Activated CD8-positive, alpha-beta T cell treated with anti-CD3 and anti-CD28 coated beads for 36 hours (primary cell): ENCODE measurements at regions not wholly inside any gene's neighbourhood (a gene's known extent, or its start where the extent isn't known, plus 50 kb on each side); places are given as distances from the start of the nearest gene placed in this dataset.

Source experiments
- ATAC-seq: fragments of 200-7000 bp; cut with Tn5 transposase; one replicate; pipeline ENCODE4 v1.10.0; 2021; ENCODE audit warnings: mild to moderate bottlenecking, moderate library complexity
- CTCF ChIA-PET: fragments of 350-600 bp; sonication (Branson Sonifier 250); formaldehyde crosslinking; loops from one replicate; lab custom pipeline; 2021; ENCODE audit warnings: antibody characterized with exemption; lab: Charles Lee
- POLR2A ChIA-PET: fragments of 350-600 bp; sonication (Branson Sonifier 250); formaldehyde crosslinking; loops from one replicate; lab custom pipeline; 2021; ENCODE audit warnings: antibody characterized with exemption; lab: Charles Lee
- DNase-seq: peaks from one replicate; pipeline ENCODE4 v3.0.0-alpha.2; 2020
- H3K27ac Mint-ChIP-seq: one replicate; pipeline ENCODE4 v1.8.0; 2021; ENCODE audit warnings: mild to moderate bottlenecking, mixed read lengths
- H3K27me3 Mint-ChIP-seq: one replicate; pipeline ENCODE4 v1.8.0; 2021; ENCODE audit warnings: mixed read lengths
- H3K36me3 Mint-ChIP-seq: one replicate; pipeline ENCODE4 v1.8.0; 2021; ENCODE audit warnings: low read depth, mixed read lengths
- H3K4me1 Mint-ChIP-seq: one replicate; pipeline ENCODE4 v1.8.0; 2021; ENCODE audit warnings: low read depth, mixed read lengths
- H3K4me3 Mint-ChIP-seq: one replicate; pipeline ENCODE4 v1.8.0; 2021; ENCODE audit warnings: mild to moderate bottlenecking, moderate library complexity, mixed read lengths
- H3K9me3 Mint-ChIP-seq: one replicate; pipeline ENCODE4 v1.8.0; 2021; ENCODE audit warnings: mixed read lengths
- intact Hi-C: fragments of 100-400 bp; cut with micrococcal nuclease; formaldehyde crosslinking; loops from one replicate; pipeline ENCODE4 v1.10.0; 2022
- TF ChIP-seq, protein P1 (sequence below): fragments of 200-600 bp; IDR thresholded peaks from one replicate; pipeline ENCODE4 v1.8.0; 2022; ENCODE audit warnings: antibody characterized with exemption, mild to moderate bottlenecking

- ChIA-PET POLR2A (no interaction called here), CTCF (no interaction called here)
- ATAC-seq (no peak), DNase-seq (no peak)
- TF ChIP-seq, protein P1, sequence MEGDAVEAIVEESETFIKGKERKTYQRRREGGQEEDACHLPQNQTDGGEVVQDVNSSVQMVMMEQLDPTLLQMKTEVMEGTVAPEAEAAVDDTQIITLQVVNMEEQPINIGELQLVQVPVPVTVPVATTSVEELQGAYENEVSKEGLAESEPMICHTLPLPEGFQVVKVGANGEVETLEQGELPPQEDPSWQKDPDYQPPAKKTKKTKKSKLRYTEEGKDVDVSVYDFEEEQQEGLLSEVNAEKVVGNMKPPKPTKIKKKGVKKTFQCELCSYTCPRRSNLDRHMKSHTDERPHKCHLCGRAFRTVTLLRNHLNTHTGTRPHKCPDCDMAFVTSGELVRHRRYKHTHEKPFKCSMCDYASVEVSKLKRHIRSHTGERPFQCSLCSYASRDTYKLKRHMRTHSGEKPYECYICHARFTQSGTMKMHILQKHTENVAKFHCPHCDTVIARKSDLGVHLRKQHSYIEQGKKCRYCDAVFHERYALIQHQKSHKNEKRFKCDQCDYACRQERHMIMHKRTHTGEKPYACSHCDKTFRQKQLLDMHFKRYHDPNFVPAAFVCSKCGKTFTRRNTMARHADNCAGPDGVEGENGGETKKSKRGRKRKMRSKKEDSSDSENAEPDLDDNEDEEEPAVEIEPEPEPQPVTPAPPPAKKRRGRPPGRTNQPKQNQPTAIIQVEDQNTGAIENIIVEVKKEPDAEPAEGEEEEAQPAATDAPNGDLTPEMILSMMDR, result no peak
- H3K27me3 Mint-ChIP-seq, result no peaks in the 10 kb centered on the region
- H3K9me3 Mint-ChIP-seq, result peaks cover 12% of the 10 kb centered on the region
- intact Hi-C loops, result no loop called here
- H3K4me3 Mint-ChIP-seq, result no peak overlapping the region
- H3K27ac Mint-ChIP-seq, result no peak overlapping the region
- H3K36me3 Mint-ChIP-seq, result no peaks in the 10 kb centered on the region
- no peaks in the 10 kb centered on the region for H3K4me1 Mint-ChIP-seq
These were observed 496.0 kb downstream of the CDH8 start for GRCh38 chr16:61540216-61540615.

GRCh38 chr16:61530697-61531096 is 505.5 kb downstream of the CDH8 start:
- no peaks in the 10 kb centered on the region for H3K27me3 Mint-ChIP-seq

GRCh38 chr16:61500851-61501250 is 535.4 kb downstream of the CDH8 start:
- Mint-ChIP-seq H3K4me1 (no peaks in the 10 kb centered on the region), H3K27ac (no peak overlapping the region), H3K4me3 (no peak overlapping the region), H3K9me3 (peaks cover 11% of the 10 kb centered on the region), H3K27me3 (no peaks in the 10 kb centered on the region), H3K36me3 (no peaks in the 10 kb centered on the region)
- ChIA-PET CTCF (no interaction called here), POLR2A (no interaction called here)
- intact Hi-C loops, result no loop called here
- ATAC-seq (no peak), DNase-seq (no peak)
- TF ChIP-seq, protein P1, result no peak

More at GRCh38 chr16:61530697-61531096, 505.5 kb downstream of the CDH8 start:
- Mint-ChIP-seq H3K4me1 (no peaks in the 10 kb centered on the region), H3K27ac (no peak overlapping the region), H3K36me3 (no peaks in the 10 kb centered on the region), H3K4me3 (no peak overlapping the region), H3K9me3 (peaks cover 19% of the 10 kb centered on the region)
- ChIA-PET POLR2A (no interaction called here), CTCF (no interaction called here)
- TF ChIP-seq, protein P1, result no peak
- ATAC-seq (no peak), DNase-seq (no peak)
- intact Hi-C loops, result no loop called here

DNA sequence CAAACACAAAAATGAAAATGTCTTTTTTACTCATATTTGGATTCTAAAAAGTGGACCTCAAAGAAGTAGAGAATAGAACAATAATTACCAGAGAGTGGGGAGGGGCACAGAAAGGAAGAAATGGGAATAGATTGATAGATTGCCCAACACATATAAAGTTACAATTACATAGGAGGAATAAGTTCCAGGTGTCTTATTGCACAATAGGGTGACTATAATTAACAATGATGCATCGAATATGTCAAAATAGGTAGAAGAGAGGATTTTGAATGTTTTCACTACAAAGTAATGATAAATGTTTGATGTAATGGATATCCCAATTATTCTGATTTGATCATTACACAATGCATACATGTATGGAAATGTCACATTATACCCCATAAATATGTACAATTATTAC is 556.0 kb downstream of the CDH8 start:
- CTCF ChIA-PET, result no interaction called here

DNA sequence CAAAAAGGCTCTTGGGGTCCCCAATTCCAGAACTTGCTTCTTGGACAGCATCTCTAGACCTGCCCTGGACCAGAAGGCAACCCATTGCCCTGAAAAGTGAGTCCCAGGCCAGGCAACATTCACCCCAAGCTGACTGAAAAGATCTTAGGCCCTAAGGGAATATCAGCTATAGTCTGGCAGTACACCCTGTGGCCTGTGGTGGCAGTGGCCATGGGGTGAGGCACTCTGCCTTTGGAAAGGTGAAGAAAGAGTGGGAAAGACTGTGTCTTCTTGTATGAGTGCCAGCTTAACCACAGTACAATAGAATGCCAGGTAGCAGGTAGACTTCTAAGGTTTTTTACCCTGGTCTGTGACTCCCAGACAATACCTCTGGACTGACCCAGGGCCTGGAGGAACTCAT is 564.5 kb downstream of the CDH8 start:
- intact Hi-C loops, result no loop called here
- no peak for ATAC-seq
- ChIA-PET CTCF (no interaction called here), POLR2A (interaction anchor here (0.7 kb wide), 1 partner anchor 699 kb away, joined by 3 read pairs; no protein-coding TSS in a partner anchor)
- H3K36me3 Mint-ChIP-seq, result no peaks in the 10 kb centered on the region
- no peaks in the 10 kb centered on the region for H3K4me1 Mint-ChIP-seq
- TF ChIP-seq, protein P1, result no peak
- no peak for DNase-seq
- H3K9me3 Mint-ChIP-seq, result peaks cover 29% of the 10 kb centered on the region
- no peak overlapping the region for H3K4me3 Mint-ChIP-seq
- no peaks in the 10 kb centered on the region for H3K27me3 Mint-ChIP-seq
- H3K27ac Mint-ChIP-seq, result no peak overlapping the region

More for the DNA sequence above, 556.0 kb downstream of the CDH8 start:
- H3K36me3 Mint-ChIP-seq, result no peaks in the 10 kb centered on the region
- no peak for ATAC-seq
- peaks cover 21% of the 10 kb centered on the region for H3K9me3 Mint-ChIP-seq
- TF ChIP-seq, protein P1, result no peak
- H3K27me3 Mint-ChIP-seq, result no peaks in the 10 kb centered on the region
- H3K4me1 Mint-ChIP-seq, result no peaks in the 10 kb centered on the region
- no peak overlapping the region for H3K4me3 Mint-ChIP-seq
- DNase-seq, result no peak
- H3K27ac Mint-ChIP-seq, result no peak overlapping the region
- POLR2A ChIA-PET, result no interaction called here
- intact Hi-C loops, result no loop called here
